SK-N-SH (cell line): ENCODE measurements at regions not wholly inside any gene's neighbourhood (a gene's known extent, or its start where the extent isn't known, plus 50 kb on each side); places are given as distances from the start of the nearest gene placed in this dataset.

ENCODE experiments used
- CTCF ChIA-PET: fragments of 300-600, 350-600 bp; formaldehyde crosslinking; extraction: SDS; loops from one replicate; lab custom pipeline; 2021; lab: Yijun Ruan, JAX
- POLR2A ChIA-PET: fragments of 350-600 bp; sonication (Branson Sonifier 250); formaldehyde crosslinking; extraction: SDS; loops from one replicate; lab custom pipeline; 2020; ENCODE audit warnings: antibody characterized with exemption, inconsistent platforms; lab: Yijun Ruan, JAX
- DNase-seq: peaks from one replicate; pipeline ENCODE4 v3.0.0; 2012
- H2AFZ ChIP-seq: fragments of 200-600 bp; sonication (generic); 2 replicates; pipeline ENCODE4 v1.8.1; 2016; ENCODE audit warnings: antibody characterized with exemption, mild to moderate bottlenecking, low read depth
- H3F3A ChIP-seq: fragments of 200-600 bp; sonication (generic); replicated peaks from 2 replicates; pipeline ENCODE3; 2016; ENCODE audit warnings: antibody characterized with exemption, mild to moderate bottlenecking; ENCODE audit not compliant: insufficient read depth
- H3K27ac ChIP-seq, 2 experiments: fragments of 200-500 bp in 1 of 2; fragments of 200-600 bp in 1 of 2; sonication (Bioruptor generic) in 1 of 2; sonication (generic), shearing (Covaris generic) in 1 of 2; 2 replicates each; pipeline versions ENCODE4 v1.5.1 to v1.6.1; 2014 to 2016; ENCODE audit warnings: low read depth in 2 of 2, inconsistent platforms in 1 of 2, low read length in 1 of 2, mild to moderate bottlenecking in 1 of 2, mixed read lengths in 1 of 2
- H3K27me3 ChIP-seq: fragments of 200-600 bp; sonication (generic), shearing (Covaris generic); 2 replicates; pipeline ENCODE4 v1.6.1; 2016; ENCODE audit warnings: mixed run types; ENCODE audit not compliant: insufficient read depth
- H3K36me3 ChIP-seq, 2 experiments: fragments of 200-500 bp in 1 of 2; fragments of 200-600 bp in 1 of 2; sonication (Bioruptor generic) in 1 of 2; sonication (generic) in 1 of 2; replicated peaks in 1 of 2; 2 replicates each; pipeline versions ENCODE3 to v1.5.1; 2014 to 2016; ENCODE audit warnings: low read length in 1 of 2, mild to moderate bottlenecking in 1 of 2; ENCODE audit not compliant: insufficient read depth in 2 of 2, control insufficient read depth in 1 of 2
- H3K4me1 ChIP-seq, 2 experiments: fragments of 200-500 bp in 1 of 2; fragments of 200-600 bp in 1 of 2; sonication (Bioruptor generic) in 1 of 2; sonication (generic), shearing (Covaris generic) in 1 of 2; 2 replicates each; pipeline versions ENCODE4 v1.5.1 to v1.6.1; 2014 to 2016; ENCODE audit warnings: low read depth in 1 of 2, low read length in 1 of 2, mixed run types in 1 of 2; ENCODE audit not compliant: insufficient read depth in 2 of 2, control insufficient read depth in 1 of 2
- H3K4me2 ChIP-seq: fragments of 200-600 bp; sonication (generic), shearing (Covaris generic); 2 replicates; pipeline ENCODE4 v1.6.1; 2017; ENCODE audit warnings: mixed run types
- H3K4me3 ChIP-seq, 2 experiments: fragments of 200-500 bp in 1 of 2; fragments of 200-600 bp in 1 of 2; sonication (Bioruptor generic) in 1 of 2; sonication (generic), shearing (Covaris generic) in 1 of 2; 2 replicates each; pipeline versions ENCODE4 v1.5.1 to v1.8.1; 2014 to 2016; ENCODE audit warnings: low read depth in 2 of 2, inconsistent platforms in 1 of 2, low read length in 1 of 2, mild to moderate bottlenecking in 1 of 2, mixed read lengths in 1 of 2, moderate library complexity in 1 of 2
- H3K79me2 ChIP-seq: fragments of 200-600 bp; sonication (generic); 2 replicates; pipeline ENCODE4 v1.8.1; 2017; ENCODE audit warnings: mild to moderate bottlenecking; ENCODE audit not compliant: insufficient read depth
- H3K9ac ChIP-seq: fragments of 200-600 bp; sonication (generic); 2 replicates; pipeline ENCODE4 v1.6.1; 2017; ENCODE audit warnings: mixed run types
- H3K9me2 ChIP-seq: fragments of 200-600 bp; sonication (generic); 2 replicates; pipeline ENCODE4 v1.6.1; 2017; ENCODE audit warnings: mixed run types
- H3K9me3 ChIP-seq: fragments of 200-600 bp; sonication (generic); 2 replicates; pipeline ENCODE4 v1.6.1; 2017; ENCODE audit warnings: mixed run types, mild to moderate bottlenecking, moderate library complexity
- H4K20me1 ChIP-seq: fragments of 200-600 bp; sonication (generic); 2 replicates; pipeline ENCODE4 v1.6.1; 2017; ENCODE audit warnings: mild to moderate bottlenecking, mixed run types; ENCODE audit not compliant: insufficient read depth
- CHD2 ChIP-seq: fragments of 150-350 bp; IDR thresholded peaks from 2 replicates; pipeline ENCODE4 v1.6.1; 2018; ENCODE audit warnings: low read length; ENCODE audit not compliant: partially characterized antibody
- ELF1 ChIP-seq: IDR thresholded peaks from 2 replicates; pipeline ENCODE4 v1.4.0; 2012
- FOSL2 ChIP-seq: IDR thresholded peaks from 2 replicates; pipeline ENCODE4 v1.4.0; 2012; ENCODE audit warnings: low read depth, mild to moderate bottlenecking, moderate library complexity, borderline replicate concordance
- FOXJ3 ChIP-seq: sonication (generic); formaldehyde crosslinking; IDR thresholded peaks from 2 replicates; pipeline ENCODE4 v1.5.1; 2020; ENCODE audit warnings: mild to moderate bottlenecking, missing genetic modification reagents
- FOXM1 ChIP-seq: IDR thresholded peaks from 2 replicates; pipeline ENCODE4 v1.4.0; 2012; ENCODE audit warnings: low read depth, mild to moderate bottlenecking
- JUND ChIP-seq: IDR thresholded peaks from 2 replicates; pipeline ENCODE4 v1.4.0; 2012
- MEF2A ChIP-seq: IDR thresholded peaks from 2 replicates; pipeline ENCODE4 v1.4.0; 2012; ENCODE audit warnings: low read depth, borderline replicate concordance
- NRF1 ChIP-seq: IDR thresholded peaks from 2 replicates; pipeline ENCODE4 v1.6.1; 2012; ENCODE audit warnings: low read depth, mild to moderate bottlenecking, low read length
- POLR2AphosphoS5 ChIP-seq: IDR thresholded peaks from 2 replicates; pipeline ENCODE4 v1.6.1; 2012; ENCODE audit warnings: low read depth, low read length
- RAD21 ChIP-seq: IDR thresholded peaks from 2 replicates; pipeline ENCODE4 v1.6.1; 2012; ENCODE audit warnings: mild to moderate bottlenecking, low read length
- RCOR1 ChIP-seq: fragments of 150-350 bp; IDR thresholded peaks from 2 replicates; pipeline ENCODE4 v1.6.1; 2017; ENCODE audit warnings: antibody characterized with exemption, low read length
- RFX5 ChIP-seq: IDR thresholded peaks from 2 replicates; pipeline ENCODE4 v1.6.1; 2012; ENCODE audit warnings: mild to moderate bottlenecking, improper control_type of control experiment, low read length
- SIN3A ChIP-seq: IDR thresholded peaks from 2 replicates; pipeline ENCODE4 v1.6.1; 2012; ENCODE audit warnings: low read depth, mild to moderate bottlenecking, low read length, moderate library complexity, borderline replicate concordance
- TAF1 ChIP-seq: IDR thresholded peaks from 2 replicates; pipeline ENCODE4 v1.6.1; 2012; ENCODE audit warnings: low read depth, mild to moderate bottlenecking, low read length, moderate library complexity, borderline replicate concordance
- TEAD4 ChIP-seq: IDR thresholded peaks from 2 replicates; pipeline ENCODE4 v1.4.0; 2012; ENCODE audit warnings: mild to moderate bottlenecking, borderline replicate concordance; ENCODE audit not compliant: insufficient read depth
- USF1 ChIP-seq: IDR thresholded peaks from 2 replicates; pipeline ENCODE4 v1.4.0; 2012; ENCODE audit warnings: low read depth, borderline replicate concordance
- USF2 ChIP-seq: fragments of 150-350 bp; IDR thresholded peaks from 2 replicates; pipeline ENCODE4 v1.6.1; 2017; ENCODE audit warnings: antibody characterized with exemption, low read length, low read depth, borderline replicate concordance
- WGBS: methylation state at CpG from one replicate; pipeline ENCODE4 v1.1.6; 2017; ENCODE audit warnings: low lambda C conversion rate; 5-methylcytosine and 5-hydroxymethylcytosine counted together
- TF ChIP-seq, protein P1 (sequence below): IDR thresholded peaks from 2 replicates; pipeline ENCODE4 v1.4.0; 2012; ENCODE audit warnings: low read depth, borderline replicate concordance
- TF ChIP-seq, protein P2 (sequence below): IDR thresholded peaks from 2 replicates; pipeline ENCODE4 v1.4.0; 2012; ENCODE audit warnings: low read depth

DNA sequence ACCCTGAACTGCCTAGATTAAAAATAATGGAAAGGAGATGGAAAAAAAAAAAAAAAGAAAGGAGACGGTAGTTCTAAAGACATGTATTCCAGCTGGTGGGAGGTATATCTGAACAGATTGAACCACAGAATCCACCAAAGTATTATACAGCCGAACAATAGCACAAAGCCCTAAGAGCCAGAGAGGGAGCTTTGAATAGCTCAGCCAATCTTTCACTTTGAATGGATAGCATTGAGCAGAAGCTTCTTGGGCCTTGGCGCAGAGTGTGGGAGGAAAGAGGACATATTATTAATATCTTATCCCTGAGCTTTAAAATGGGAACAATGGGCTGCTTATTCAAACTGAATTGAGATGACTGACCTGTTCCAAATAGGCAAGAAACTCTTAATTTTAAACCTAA is 147.8 kb upstream of the PAQR3 start:
- 77% methylated on average over 3 of the region's 3 CpGs for WGBS
- H4K20me1 ChIP-seq, result no peaks in the 10 kb centered on the region
- H3K9ac ChIP-seq, result no peak overlapping the region

GRCh38 chr4:79083406-79084010 is 144.3 kb upstream of the PAQR3 start:
- H3K79me2 ChIP-seq, result no peaks in the 10 kb centered on the region
- ChIA-PET CTCF (no interaction called here), POLR2A (no interaction called here)
- no peak overlapping the region for H3K4me2 ChIP-seq
- H3K9me3 ChIP-seq, result no peaks in the 10 kb centered on the region
- 30% methylated on average over 2 of the region's 2 CpGs for WGBS
- H3K9me2 ChIP-seq, result no peaks in the 10 kb centered on the region
- no peak for DNase-seq
- no peaks in the 10 kb centered on the region for H3K4me1 ChIP-seq
- H3K36me3 ChIP-seq, result no peaks in the 10 kb centered on the region
- H3K27me3 ChIP-seq, result no peaks in the 10 kb centered on the region
- H3K27ac ChIP-seq, result no peak overlapping the region; a peak in 1 of 4 replicates
- H3K4me3 ChIP-seq, result no peak overlapping the region
- H2AFZ ChIP-seq, result no peak overlapping the region
- TF ChIP-seq TAF1 (no peak), RAD21 (no peak), FOSL2 (no peak), MEF2A (no peak), USF1 (no peak), USF2 (no peak), RCOR1 (no peak), CHD2 (no peak), JUND (no peak), TEAD4 (no peak), FOXJ3 (CRISPR knock-in tag) (no peak), ELF1 (no peak), FOXM1 (no peak)
- TF ChIP-seq, protein P1, sequence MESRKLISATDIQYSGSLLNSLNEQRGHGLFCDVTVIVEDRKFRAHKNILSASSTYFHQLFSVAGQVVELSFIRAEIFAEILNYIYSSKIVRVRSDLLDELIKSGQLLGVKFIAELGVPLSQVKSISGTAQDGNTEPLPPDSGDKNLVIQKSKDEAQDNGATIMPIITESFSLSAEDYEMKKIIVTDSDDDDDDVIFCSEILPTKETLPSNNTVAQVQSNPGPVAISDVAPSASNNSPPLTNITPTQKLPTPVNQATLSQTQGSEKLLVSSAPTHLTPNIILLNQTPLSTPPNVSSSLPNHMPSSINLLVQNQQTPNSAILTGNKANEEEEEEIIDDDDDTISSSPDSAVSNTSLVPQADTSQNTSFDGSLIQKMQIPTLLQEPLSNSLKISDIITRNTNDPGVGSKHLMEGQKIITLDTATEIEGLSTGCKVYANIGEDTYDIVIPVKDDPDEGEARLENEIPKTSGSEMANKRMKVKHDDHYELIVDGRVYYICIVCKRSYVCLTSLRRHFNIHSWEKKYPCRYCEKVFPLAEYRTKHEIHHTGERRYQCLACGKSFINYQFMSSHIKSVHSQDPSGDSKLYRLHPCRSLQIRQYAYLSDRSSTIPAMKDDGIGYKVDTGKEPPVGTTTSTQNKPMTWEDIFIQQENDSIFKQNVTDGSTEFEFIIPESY, result no peak
- TF ChIP-seq, protein P2, sequence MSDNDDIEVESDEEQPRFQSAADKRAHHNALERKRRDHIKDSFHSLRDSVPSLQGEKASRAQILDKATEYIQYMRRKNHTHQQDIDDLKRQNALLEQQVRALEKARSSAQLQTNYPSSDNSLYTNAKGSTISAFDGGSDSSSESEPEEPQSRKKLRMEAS, result no peak
- TF ChIP-seq, all 33 proteins: peak for 0
- H3F3A ChIP-seq, result no peaks in the 10 kb centered on the region
- no peaks in the 10 kb centered on the region for H4K20me1 ChIP-seq
- no peak overlapping the region for H3K9ac ChIP-seq

More for the DNA sequence above, 147.8 kb upstream of the PAQR3 start:
- no peak overlapping the region for H3K4me2 ChIP-seq
- H3K27ac ChIP-seq, result no peak overlapping the region
- no peaks in the 10 kb centered on the region for H3F3A ChIP-seq
- DNase-seq, result no peak
- no peaks in the 10 kb centered on the region for H3K9me3 ChIP-seq
- no peaks in the 10 kb centered on the region for H3K27me3 ChIP-seq
- no peaks in the 10 kb centered on the region for H3K9me2 ChIP-seq
- ChIA-PET POLR2A (no interaction called here), CTCF (no interaction called here)
- TF ChIP-seq TEAD4 (no peak), FOXJ3 (CRISPR knock-in tag) (no peak), POLR2AphosphoS5 (no peak), SIN3A (no peak), NRF1 (no peak), RFX5 (no peak)
- H3K4me3 ChIP-seq, result no peak overlapping the region
- no peaks in the 10 kb centered on the region for H3K4me1 ChIP-seq
- no peaks in the 10 kb centered on the region for H3K36me3 ChIP-seq
- no peak overlapping the region for H2AFZ ChIP-seq
- no peaks in the 10 kb centered on the region for H3K79me2 ChIP-seq
